H1 (cell line): ENCODE measurements at regions not wholly inside any gene's neighbourhood (a gene's known extent, or its start where the extent isn't known, plus 50 kb on each side); places are given as distances from the start of the nearest gene placed in this dataset.
A peak's percentile ranks its signal among the peaks of the same experiment; 100 is the strongest.

Experiments
- CTCF ChIA-PET: fragments of 300-600 bp; sonication (Branson Sonifier 250); formaldehyde crosslinking; loops from one replicate; lab custom pipeline; 2021; ENCODE audit not compliant: partially characterized antibody; lab: Charles Lee
- POLR2A ChIA-PET: fragments of 300-600 bp; sonication (Branson Sonifier 250); formaldehyde crosslinking; loops from one replicate; lab custom pipeline; 2021; ENCODE audit warnings: inconsistent platforms; ENCODE audit not compliant: partially characterized antibody; lab: Charles Lee
- DNase-seq, 2 experiments: peaks; one replicate each; pipeline versions ENCODE4 v3.0.0 to v3.0.0-alpha.2; 2010 to 2022; ENCODE audit warnings: low spot score in 2 of 2, low read depth in 1 of 2, mixed read lengths in 1 of 2
- FAIRE-seq: peaks from 2 replicates; lab custom pipeline; 2011; peaks lifted over from hg19 to GRCh38; lab: Jason Lieb, UNC
- H2AFZ ChIP-seq: 2 replicates; pipeline ENCODE4 v1.8.1; 2012; ENCODE audit warnings: low read length, inconsistent platforms
- H2AK5ac ChIP-seq: 2 replicates; pipeline ENCODE4 v1.6.1; 2013; ENCODE audit warnings: low read depth, low read length
- H2BK120ac ChIP-seq: replicated peaks from 2 replicates; pipeline ENCODE3; 2013; ENCODE audit warnings: low read depth, low read length, inconsistent platforms
- H2BK12ac ChIP-seq: 2 replicates; pipeline ENCODE4 v1.6.1; 2013; ENCODE audit warnings: low read depth, low read length
- H2BK15ac ChIP-seq: 2 replicates; pipeline ENCODE4 v1.6.1; 2013; ENCODE audit warnings: low read length
- H2BK20ac ChIP-seq: 2 replicates; pipeline ENCODE4 v1.6.1; 2013; ENCODE audit warnings: low read length
- H2BK5ac ChIP-seq: 2 replicates; pipeline ENCODE4 v1.6.1; 2013; ENCODE audit warnings: low read depth, low read length
- H3K14ac ChIP-seq: 2 replicates; pipeline ENCODE4 v1.6.1; 2013; ENCODE audit warnings: inconsistent platforms; ENCODE audit not compliant: insufficient read length
- H3K18ac ChIP-seq: 2 replicates; pipeline ENCODE4 v1.6.1; 2013; ENCODE audit warnings: low read length; ENCODE audit errors: extremely low read depth
- H3K23ac ChIP-seq: 2 replicates; pipeline ENCODE4 v1.6.1; 2013; ENCODE audit warnings: inconsistent platforms; ENCODE audit not compliant: insufficient read length
- H3K23me2 ChIP-seq: 2 replicates; pipeline ENCODE4 v1.6.1; 2013; ENCODE audit warnings: low read depth, low read length
- H3K27ac ChIP-seq: 2 replicates; pipeline ENCODE4 v1.6.1; 2011; ENCODE audit warnings: low read depth, low read length, inconsistent platforms
- H3K27me3 ChIP-seq, 4 experiments: replicated peaks in 1 of 4; 1 replicate in 1 of 4; 2 replicates in 3 of 4; pipeline versions ENCODE4 v1.6.1 to v1.8.1; 2011 to 2013; ENCODE audit warnings: low read length in 3 of 4, mild to moderate bottlenecking in 3 of 4, inconsistent platforms in 2 of 4, mixed read lengths in 2 of 4, moderate library complexity in 1 of 4; ENCODE audit not compliant: control insufficient read depth in 3 of 4, insufficient read depth in 3 of 4; ENCODE audit errors: extremely low read depth in 1 of 4
- H3K36me3 ChIP-seq, 4 experiments: 2 replicates each; pipeline versions ENCODE4 v1.6.1 to v1.8.1; 2011 to 2013; ENCODE audit warnings: mild to moderate bottlenecking in 4 of 4, low read length in 3 of 4, moderate library complexity in 2 of 4, control low read depth in 1 of 4, inconsistent platforms in 1 of 4; ENCODE audit not compliant: insufficient read depth in 4 of 4, control insufficient read depth in 2 of 4
- H3K4ac ChIP-seq: replicated peaks from 2 replicates; pipeline ENCODE3; 2013; ENCODE audit warnings: low read length, low read depth, mixed read lengths, inconsistent platforms; ENCODE audit not compliant: insufficient read length
- H3K4me1 ChIP-seq, 4 experiments: replicated peaks in 1 of 4; 1 replicate in 1 of 4; 2 replicates in 3 of 4; pipeline versions ENCODE4 v1.6.1 to v1.8.1; 2011 to 2013; ENCODE audit warnings: low read length in 3 of 4, inconsistent platforms in 2 of 4, mixed read lengths in 1 of 4; ENCODE audit not compliant: insufficient read depth in 4 of 4, control insufficient read depth in 3 of 4
- H3K4me2 ChIP-seq, 2 experiments: 2 replicates each; pipeline versions ENCODE4 v1.6.1 to v1.8.1; 2011 to 2013; ENCODE audit warnings: low read depth in 2 of 2, low read length in 2 of 2, control low read depth in 1 of 2, inconsistent platforms in 1 of 2, mild to moderate bottlenecking in 1 of 2; ENCODE audit not compliant: insufficient read depth in 1 of 2
- H3K4me3 ChIP-seq, 4 experiments: fragments of 200-600, 300-600 bp in 1 of 4; sonication (generic), shearing (Covaris generic), sonication (Bioruptor Twin) in 1 of 4; 2 replicates each; pipeline versions ENCODE4 v1.5.1 to v1.8.1; 2011 to 2016; ENCODE audit warnings: low read length in 4 of 4, low read depth in 3 of 4, control low read depth in 2 of 4, inconsistent platforms in 2 of 4, mild to moderate bottlenecking in 2 of 4, mixed read lengths in 1 of 4, moderate library complexity in 1 of 4; ENCODE audit not compliant: insufficient read depth in 2 of 4; ENCODE audit errors: extremely low read depth in 1 of 4
- H3K56ac ChIP-seq: replicated peaks from 2 replicates; pipeline ENCODE3; 2013; ENCODE audit warnings: low read depth, mild to moderate bottlenecking, mixed read lengths, low read length, inconsistent platforms; ENCODE audit not compliant: insufficient read length
- H3K79me1 ChIP-seq: 2 replicates; pipeline ENCODE4 v1.6.1; 2013; ENCODE audit warnings: low read depth, low read length, control low read depth
- H3K79me2 ChIP-seq, 2 experiments: 2 replicates each; pipeline versions ENCODE4 v1.6.1 to v1.8.1; 2012 to 2013; ENCODE audit warnings: low read length in 2 of 2, mild to moderate bottlenecking in 2 of 2, inconsistent platforms in 1 of 2; ENCODE audit not compliant: insufficient read depth in 2 of 2, control insufficient read depth in 1 of 2
- H3K9ac ChIP-seq, 4 experiments: replicated peaks in 1 of 4; 1 replicate in 1 of 4; 2 replicates in 3 of 4; pipeline versions ENCODE4 v1.6.1 to v1.8.1; 2011 to 2013; ENCODE audit warnings: low read depth in 3 of 4, low read length in 3 of 4, control low read depth in 2 of 4, mild to moderate bottlenecking in 2 of 4, moderate library complexity in 2 of 4, inconsistent platforms in 1 of 4; ENCODE audit errors: extremely low read depth in 1 of 4
- H3K9me3 ChIP-seq, 2 experiments: 2 replicates each; pipeline versions ENCODE4 v1.6.1 to v1.8.1; 2012 to 2013; ENCODE audit warnings: mild to moderate bottlenecking in 2 of 2, moderate library complexity in 2 of 2, control low read depth in 1 of 2, inconsistent platforms in 1 of 2, low read depth in 1 of 2, low read length in 1 of 2, mixed read lengths in 1 of 2; ENCODE audit not compliant: insufficient read depth in 2 of 2
- H4K20me1 ChIP-seq, 2 experiments: replicated peaks in 1 of 2; 2 replicates each; pipeline versions ENCODE3 to v1.8.1; 2011 to 2013; ENCODE audit warnings: inconsistent platforms in 2 of 2, low read length in 2 of 2, mild to moderate bottlenecking in 1 of 2; ENCODE audit not compliant: insufficient read depth in 2 of 2, control insufficient read depth in 1 of 2
- H4K5ac ChIP-seq: 2 replicates; pipeline ENCODE4 v1.6.1; 2013; ENCODE audit warnings: low read length, low read depth, mixed read lengths, inconsistent platforms; ENCODE audit not compliant: insufficient read length
- H4K8ac ChIP-seq: 2 replicates; pipeline ENCODE4 v1.8.0; 2013; ENCODE audit warnings: mild to moderate bottlenecking, moderate library complexity, low read length, inconsistent platforms; ENCODE audit not compliant: insufficient read depth; ENCODE audit errors: extremely low read depth
- H4K91ac ChIP-seq: replicated peaks from 2 replicates; pipeline ENCODE3; 2013; ENCODE audit warnings: low read length, mixed read lengths, inconsistent platforms; ENCODE audit not compliant: insufficient read length
- ASH2L ChIP-seq: fragments of 200-600, 300-600 bp; sonication (generic); IDR thresholded peaks from one replicate; pipeline ENCODE4 v1.7.1; 2017; ENCODE audit warnings: low read length
- EP300 ChIP-seq, 2 experiments: IDR thresholded peaks; 1 replicate in 1 of 2; 2 replicates in 1 of 2; pipeline ENCODE4 v1.6.1; 2011 to 2012; ENCODE audit warnings: low read depth in 2 of 2, low read length in 2 of 2, mild to moderate bottlenecking in 2 of 2, borderline replicate concordance in 1 of 2, inconsistent platforms in 1 of 2, moderate library complexity in 1 of 2
- GABPA ChIP-seq: IDR thresholded peaks from 2 replicates; pipeline ENCODE4 v1.6.1; 2011; ENCODE audit warnings: mild to moderate bottlenecking, low read length, moderate library complexity, borderline replicate concordance; ENCODE audit not compliant: insufficient read depth
- JUND ChIP-seq: IDR thresholded peaks from 2 replicates; pipeline ENCODE4 v1.6.1; 2011; ENCODE audit warnings: mild to moderate bottlenecking, improper control_type of control experiment, low read length
- RXRA ChIP-seq: IDR thresholded peaks from 2 replicates; pipeline ENCODE4 v1.6.1; 2011; ENCODE audit warnings: low read depth, mild to moderate bottlenecking, low read length, moderate library complexity; ENCODE audit not compliant: insufficient read depth
- SIN3A ChIP-seq, 2 experiments: IDR thresholded peaks in 1 of 2; conservative IDR thresholded peaks in 1 of 2; 2 replicates each; pipeline ENCODE4 v1.6.1; 2011 to 2012; ENCODE audit warnings: low read length in 2 of 2, improper control_type of control experiment in 1 of 2, low read depth in 1 of 2, mild to moderate bottlenecking in 1 of 2
- TAF1 ChIP-seq: IDR thresholded peaks from 2 replicates; pipeline ENCODE4 v1.6.1; 2011; ENCODE audit warnings: mild to moderate bottlenecking, low read depth, low read length
- YY1 ChIP-seq: IDR thresholded peaks from 2 replicates; pipeline ENCODE4 v1.6.1; 2011; ENCODE audit warnings: low read depth, mild to moderate bottlenecking, low read length
- ZNF274 ChIP-seq: IDR thresholded peaks from 2 replicates; pipeline ENCODE4 v1.7.0; 2012; ENCODE audit warnings: low read length, borderline replicate concordance; ENCODE audit errors: extremely low read depth
- WGBS, 2 experiments: shearing (Covaris generic) in 1 of 2; methylation state at CpG; one replicate each; pipeline versions ENCODE4 v1.1.6 to v1.1.7; 2013 to 2015; ENCODE audit warnings: low lambda C conversion rate in 2 of 2, mixed read lengths in 2 of 2, inconsistent platforms in 1 of 2, low coverage in 1 of 2, missing lambda C conversion rate in 1 of 2; ENCODE audit not compliant: insufficient replicate concordance in 2 of 2, insufficient coverage in 1 of 2, insufficient read length in 1 of 2; ENCODE audit errors: extremely low coverage in 1 of 2, missing lambda C conversion rate in 1 of 2; 5-methylcytosine and 5-hydroxymethylcytosine counted together
- TF ChIP-seq, protein P1 (sequence below): IDR thresholded peaks from 2 replicates; pipeline ENCODE4 v1.6.1; 2012; ENCODE audit warnings: inconsistent platforms

DNA sequence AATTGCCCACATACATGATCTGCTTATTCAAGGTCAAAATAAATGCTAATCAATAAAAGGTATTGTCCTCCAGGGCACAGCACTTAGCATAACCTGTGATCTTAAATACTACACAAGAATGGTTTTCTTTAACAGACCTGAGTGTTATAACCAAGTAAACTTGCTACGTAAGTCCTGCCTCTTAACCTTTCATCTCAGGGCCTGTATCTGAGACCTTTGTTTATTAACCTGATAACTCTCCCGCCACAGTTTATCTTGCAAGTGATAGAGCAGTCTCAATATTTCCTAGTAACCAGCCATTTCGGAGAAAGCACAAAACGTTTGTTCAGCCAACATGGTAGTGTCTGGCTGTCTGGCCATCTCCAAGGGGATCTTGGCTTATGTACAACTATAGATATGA lies 88.4 kb downstream of the DUSP6 start:
- DNase-seq, result no peak
- H3K27ac ChIP-seq, result no peak overlapping the region
- CTCF ChIA-PET, result interaction anchor here (0.6 to 1.5 kb wide), 2 partner anchors 39 to 82 kb away, joined by 3 read pairs; no protein-coding TSS in a partner anchor
- H3K14ac ChIP-seq, result no peak overlapping the region
- no peak overlapping the region for H2BK20ac ChIP-seq
- no peaks in the 10 kb centered on the region for H3K27me3 ChIP-seq
- H3K9me3 ChIP-seq, result no peaks in the 10 kb centered on the region
- no peak overlapping the region for H3K9ac ChIP-seq
- no peak overlapping the region for H3K23ac ChIP-seq
- peak overlapping the region; percentile 25 for H4K91ac ChIP-seq
- H3K56ac ChIP-seq, result no peak overlapping the region
- H3K79me2 ChIP-seq, result no peaks in the 10 kb centered on the region
- no peak overlapping the region for H2AK5ac ChIP-seq
- H4K8ac ChIP-seq, result no peak overlapping the region
- no peak overlapping the region for H3K18ac ChIP-seq
- H2BK12ac ChIP-seq, result no peak overlapping the region
- H3K4me1 ChIP-seq, result peaks cover 0 to 3% (median 0%) of the 10 kb centered on the region in 4 experiments; a peak in 1 of 7 replicates
- TF ChIP-seq JUND (no peak), YY1 (no peak), ASH2L (no peak), ZNF274 (no peak), RXRA (no peak), TAF1 (no peak), EP300 (IDR thresholded peaks at IDR 0.05; ENCODE audit: borderline replicate concordance in 1 of 2, low read depth in 2 of 2, low read length in 2 of 2) (no peak), GABPA (no peak), SIN3A (conservative IDR thresholded peaks at IDR 0.05 in 1 of 2, IDR thresholded peaks at IDR 0.05 in 1 of 2; ENCODE audit: low read depth in 1 of 2, low read length in 2 of 2) (no peak)
- TF ChIP-seq, protein P1, sequence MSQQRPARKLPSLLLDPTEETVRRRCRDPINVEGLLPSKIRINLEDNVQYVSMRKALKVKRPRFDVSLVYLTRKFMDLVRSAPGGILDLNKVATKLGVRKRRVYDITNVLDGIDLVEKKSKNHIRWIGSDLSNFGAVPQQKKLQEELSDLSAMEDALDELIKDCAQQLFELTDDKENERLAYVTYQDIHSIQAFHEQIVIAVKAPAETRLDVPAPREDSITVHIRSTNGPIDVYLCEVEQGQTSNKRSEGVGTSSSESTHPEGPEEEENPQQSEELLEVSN, result no peak
- TF ChIP-seq, all 59 proteins: peak for 0
- Histone ChIP-seq H2BK120ac (no peak overlapping the region), H3K23me2 (no peaks in the 10 kb centered on the region), H2BK5ac (no peak overlapping the region), H3K4me3 (no peak overlapping the region), H3K4me2 (no peak overlapping the region), H4K5ac (no peak overlapping the region), H4K20me1 (no peaks in the 10 kb centered on the region), H2AFZ (no peak overlapping the region), H3K4ac (no peak overlapping the region), H2BK15ac (no peak overlapping the region), H3K36me3 (no peaks in the 10 kb centered on the region), H3K79me1 (no peaks in the 10 kb centered on the region)
- no peak for FAIRE-seq
- POLR2A ChIA-PET, result interaction anchor here (1.7 kb wide), 1 partner anchor 9 kb away, joined by 3 read pairs; no protein-coding TSS in a partner anchor
- WGBS, 2 experiments, result 86% methylated on average over 4 of the region's 4 CpGs; no CpG with 5 or more reads in 1 of the 2 experiments
